Stomach (tissue), 8 donors: ENCODE measurements at regions not wholly inside any gene's neighbourhood (a gene's known extent, or its start where the extent isn't known, plus 50 kb on each side); places are given as distances from the start of the nearest gene placed in this dataset.

Experiments used
- DNase-seq, 2 donors: peaks; one replicate each; pipeline versions ENCODE4 v3.0.0 to v3.0.0-alpha.2; 2013 to 2019
- H3K27ac ChIP-seq, 5 donors: fragments of 200-600 bp in 4 of 5; sonication (generic) in 4 of 5; one replicate each; pipeline ENCODE4 v1.5.1; 2013 to 2019; ENCODE audit warnings: mild to moderate bottlenecking in 1 of 5, moderate library complexity in 1 of 5
- H3K27me3 ChIP-seq, 3 donors: fragments of 200-600 bp; sonication (generic); one replicate each; pipeline ENCODE4 v1.5.1; 2017 to 2019; ENCODE audit warnings: mixed run types in 1 of 3
- H3K36me3 ChIP-seq, 4 donors: fragments of 200-600 bp; sonication (generic); 1 replicate in 3 of 4; 2 replicates in 1 of 4; pipeline ENCODE4 v1.5.1; 2016 to 2019
- H3K4me1 ChIP-seq, 4 donors: fragments of 200-600 bp; sonication (generic); one replicate each; pipeline ENCODE4 v1.5.1; 2016 to 2019
- H3K4me3 ChIP-seq, 4 donors: fragments of 200-600 bp; sonication (generic) in 3 of 4; one replicate each; pipeline ENCODE4 v1.5.1; 2016 to 2019; ENCODE audit warnings: mild to moderate bottlenecking in 1 of 4
- H3K9me3 ChIP-seq, 4 donors: fragments of 200-600 bp; sonication (generic); one replicate each; pipeline ENCODE4 v1.5.1; 2016 to 2019
- CTCF ChIP-seq, 7 experiments: fragments of 450-650 bp in 4 of 7; fragments of 200-600 bp in 3 of 7; sonication (generic) in 3 of 7; IDR thresholded peaks; one replicate each; pipeline ENCODE4 v1.5.1; 2016 to 2019; ENCODE audit warnings: antibody characterized with exemption in 7 of 7, control low read depth in 2 of 7, mild to moderate bottlenecking in 1 of 7
- EP300 ChIP-seq: sonication (generic); formaldehyde crosslinking; IDR thresholded peaks from one replicate; pipeline ENCODE4 v1.6.1; 2017; ENCODE audit warnings: antibody characterized with exemption
- POLR2A ChIP-seq, 4 donors: fragments of 450-650 bp; IDR thresholded peaks; one replicate each; pipeline ENCODE4 v1.6.1; 2016; ENCODE audit warnings: antibody characterized with exemption in 4 of 4, control low read depth in 2 of 4, mild to moderate bottlenecking in 1 of 4, moderate library complexity in 1 of 4
- POLR2AphosphoS5 ChIP-seq, 3 donors: sonication (generic); formaldehyde crosslinking; IDR thresholded peaks; one replicate each; pipeline ENCODE4 v1.6.1; 2016; ENCODE audit warnings: antibody characterized with exemption in 3 of 3
- whole genome bisulfite sequencing, 5 donors: extraction: QIAGEN DNeasy Blood & Tissue Kit in 3 of 5; methylation state at CpG; one replicate each; pipeline versions ENCODE4 v1.1.5 to v1.1.7; 2013 to 2018; 5-methylcytosine and 5-hydroxymethylcytosine counted together
- intact Hi-C: fragments of 100-400 bp; cut with DNase I; formaldehyde crosslinking; loops from one replicate; pipeline ENCODE4 v1.15.1; 2023; ENCODE audit warnings: low total_unique reads
- donor health status: healthy with polysubstance abuse.
- donor health status: Bipolar disorder and iron deficiency.
- donor health status: healthy.

GRCh38 chr21:32141318-32141633 is 137.6 kb downstream of the MIS18A start:
- intact Hi-C loops, result no loop called here
- peaks cover 0 to 13% (median 9%) of the 10 kb centered on the region in 4 donors for H3K9me3 ChIP-seq
- peaks cover 0 to 10% (median 0%) of the 10 kb centered on the region in 4 donors for H3K4me1 ChIP-seq
- no peaks in the 10 kb centered on the region for H3K27me3 ChIP-seq
- no peak overlapping the region for H3K4me3 ChIP-seq
- TF ChIP-seq EP300, result no peak
- no peak for TF ChIP-seq POLR2AphosphoS5 (IDR thresholded peaks at IDR 0.05)
- TF ChIP-seq CTCF (IDR thresholded peaks at IDR 0.05), result no peak
- no peak overlapping the region for H3K27ac ChIP-seq
- WGBS, 5 donors, result 77 to 83% (median 83%) methylated on average over 3 of the region's 3 CpGs
- no peaks in the 10 kb centered on the region for H3K36me3 ChIP-seq
- peak in 1 of 2 donors; percentile 18 for DNase-seq

GRCh38 chr21:32140604-32141317 is 138.1 kb downstream of the MIS18A start:
- TF ChIP-seq CTCF (IDR thresholded peaks at IDR 0.05), result no peak
- TF ChIP-seq EP300, result no peak
- no peak for TF ChIP-seq POLR2A (IDR thresholded peaks at IDR 0.05)
- TF ChIP-seq POLR2AphosphoS5 (IDR thresholded peaks at IDR 0.05), result no peak
- WGBS, 5 donors, result 72 to 78% (median 74%) methylated on average over 9 of the region's 9 CpGs
- DNase-seq, result peak in 1 of 2 donors; percentile 36
- Histone ChIP-seq H3K27me3 (no peaks in the 10 kb centered on the region), H3K4me1 (peaks cover 0 to 10% (median 0%) of the 10 kb centered on the region in 4 donors), H3K36me3 (no peaks in the 10 kb centered on the region), H3K9me3 (peaks cover 0 to 13% (median 9%) of the 10 kb centered on the region in 4 donors), H3K4me3 (no peak overlapping the region), H3K27ac (no peak overlapping the region)
- intact Hi-C loops, result no loop called here

GRCh38 chr21:32140151-32140550 is 138.7 kb downstream of the MIS18A start:
- intact Hi-C loops, result no loop called here
- TF ChIP-seq POLR2A (IDR thresholded peaks at IDR 0.05) (no peak), EP300 (no peak), POLR2AphosphoS5 (IDR thresholded peaks at IDR 0.05) (no peak), CTCF (IDR thresholded peaks at IDR 0.05) (no peak)
- Histone ChIP-seq H3K27ac (no peak overlapping the region), H3K36me3 (no peaks in the 10 kb centered on the region), H3K4me3 (no peak overlapping the region), H3K9me3 (peaks cover 0 to 13% (median 9%) of the 10 kb centered on the region in 4 donors), H3K27me3 (peaks cover 0 to 4% (median 0%) of the 10 kb centered on the region in 3 donors), H3K4me1 (peaks cover 0 to 10% (median 0%) of the 10 kb centered on the region in 4 donors)
- peak in 1 of 2 donors; percentile 5 for DNase-seq
- WGBS, 5 donors, result 70 to 91% (median 81%) methylated on average over 2 to 4 of the region's 4 CpGs

- DNase-seq, result no peak
- WGBS, 5 donors, result 55 to 64% (median 62%) methylated on average over 2 of the region's 2 CpGs
- Histone ChIP-seq H3K36me3 (no peaks in the 10 kb centered on the region), H3K4me1 (peaks cover 0 to 6% (median 0%) of the 10 kb centered on the region in 4 donors), H3K4me3 (no peak overlapping the region), H3K27ac (no peak overlapping the region), H3K27me3 (peaks cover 0 to 5% (median 0%) of the 10 kb centered on the region in 3 donors), H3K9me3 (peaks cover 0 to 13% (median 9%) of the 10 kb centered on the region in 4 donors)
- TF ChIP-seq POLR2AphosphoS5 (IDR thresholded peaks at IDR 0.05), result no peak
- TF ChIP-seq EP300, result no peak
- no peak for TF ChIP-seq CTCF (IDR thresholded peaks at IDR 0.05)
- TF ChIP-seq POLR2A (IDR thresholded peaks at IDR 0.05), result no peak
- intact Hi-C loops, result no loop called here
These were observed 140.2 kb downstream of the MIS18A start for GRCh38 chr21:32138658-32139057.
